Osteocyte (in vitro differentiated cells): ENCODE measurements at regions not wholly inside any gene's neighbourhood (a gene's known extent, or its start where the extent isn't known, plus 50 kb on each side); places are given as distances from the start of the nearest gene placed in this dataset.

Experiments
- DNase-seq: peaks from one replicate; pipeline ENCODE4 v3.0.0; 2021; ENCODE audit warnings: mixed read lengths; ENCODE audit not compliant: unreplicated experiment; ENCODE audit errors: extremely low spot score
- H3K27ac Mint-ChIP-seq: one replicate; pipeline ENCODE4 v1.8.0; 2021; ENCODE audit warnings: mild to moderate bottlenecking, mixed read lengths; ENCODE audit not compliant: unreplicated experiment
- H3K27me3 Mint-ChIP-seq: one replicate; pipeline ENCODE4 v1.8.0; 2021; ENCODE audit warnings: mixed read lengths; ENCODE audit not compliant: unreplicated experiment
- H3K36me3 Mint-ChIP-seq: one replicate; pipeline ENCODE4 v1.8.0; 2021; ENCODE audit warnings: mixed read lengths; ENCODE audit not compliant: unreplicated experiment
- H3K4me1 Mint-ChIP-seq: one replicate; pipeline ENCODE4 v1.8.0; 2021; ENCODE audit warnings: mixed read lengths; ENCODE audit not compliant: unreplicated experiment
- H3K4me3 Mint-ChIP-seq: one replicate; pipeline ENCODE4 v1.8.0; 2021; ENCODE audit warnings: mild to moderate bottlenecking, moderate library complexity, mixed read lengths; ENCODE audit not compliant: unreplicated experiment
- H3K9me3 Mint-ChIP-seq: one replicate; pipeline ENCODE4 v1.8.0; 2021; ENCODE audit warnings: mixed read lengths; ENCODE audit not compliant: unreplicated experiment
- CTCF ChIP-seq: fragments of 200-600 bp; sonication (generic); IDR thresholded peaks from 2 replicates; pipeline ENCODE4 v1.5.0; 2021; ENCODE audit warnings: antibody characterized with exemption, mild to moderate bottlenecking, moderate library complexity

GRCh38 chr18:44370861-44371260 is 309.8 kb upstream of the SETBP1 start:
- Mint-ChIP-seq H3K27ac (no peak overlapping the region), H3K9me3 (peaks cover 40% of the 10 kb centered on the region), H3K4me1 (no peaks in the 10 kb centered on the region), H3K27me3 (no peaks in the 10 kb centered on the region), H3K4me3 (no peak overlapping the region), H3K36me3 (peaks cover 8% of the 10 kb centered on the region)
- TF ChIP-seq CTCF: no peak
- DNase-seq: no peak

- no peak for TF ChIP-seq CTCF
- Mint-ChIP-seq H3K4me1 (no peaks in the 10 kb centered on the region), H3K4me3 (no peak overlapping the region), H3K27ac (no peak overlapping the region), H3K36me3 (peaks cover 11% of the 10 kb centered on the region), H3K27me3 (peaks cover 3% of the 10 kb centered on the region), H3K9me3 (peaks cover 48% of the 10 kb centered on the region)
- DNase-seq: no peak
Observed at GRCh38 chr18:44374966-44375365, 305.7 kb upstream of the SETBP1 start.

GRCh38 chr18:44386401-44386800 is 294.3 kb upstream of the SETBP1 start:
- Mint-ChIP-seq H3K4me1 (peaks cover 3% of the 10 kb centered on the region), H3K9me3 (peaks cover 3% of the 10 kb centered on the region), H3K36me3 (no peaks in the 10 kb centered on the region), H3K27ac (no peak overlapping the region), H3K4me3 (no peak overlapping the region), H3K27me3 (no peaks in the 10 kb centered on the region)
- TF ChIP-seq CTCF: no peak
- DNase-seq: no peak

- no peak for TF ChIP-seq CTCF
- Mint-ChIP-seq H3K9me3 (peaks cover 3% of the 10 kb centered on the region), H3K4me3 (no peak overlapping the region), H3K27me3 (no peaks in the 10 kb centered on the region), H3K36me3 (no peaks in the 10 kb centered on the region), H3K4me1 (peaks cover 3% of the 10 kb centered on the region), H3K27ac (no peak overlapping the region)
- no peak for DNase-seq
Observed at GRCh38 chr18:44388329-44388728, 292.4 kb upstream of the SETBP1 start.

- no peaks in the 10 kb centered on the region for H3K36me3 Mint-ChIP-seq
- no peak overlapping the region for H3K4me3 Mint-ChIP-seq
- no peak for TF ChIP-seq CTCF
- peaks cover 3% of the 10 kb centered on the region for H3K9me3 Mint-ChIP-seq
- no peaks in the 10 kb centered on the region for H3K27me3 Mint-ChIP-seq
- no peak for DNase-seq
- no peak overlapping the region for H3K27ac Mint-ChIP-seq
- H3K4me1 Mint-ChIP-seq: no peaks in the 10 kb centered on the region
Observed at GRCh38 chr18:44392933-44393332, 287.8 kb upstream of the SETBP1 start.
